A673 (cell line): ENCODE measurements at regions not wholly inside any gene's neighbourhood (a gene's known extent, or its start where the extent isn't known, plus 50 kb on each side); places are given as distances from the start of the nearest gene placed in this dataset.

Source experiments
- BruUV-seq: library from RNA; stranded (reverse); fragments of 400-500 nt; replicated peaks from 2 replicates; lab custom pipeline; 2021; lab: Mats Ljungman, UMichigan
- CTCF ChIA-PET: fragments of 300-600 bp; sonication (Branson Sonifier 250); formaldehyde crosslinking; loops from one replicate; lab custom pipeline; 2022; ENCODE audit warnings: antibody characterized with exemption; lab: Charles Lee
- POLR2A ChIA-PET: fragments of 300-600 bp; sonication (Branson Sonifier 250); formaldehyde crosslinking; loops from one replicate; lab custom pipeline; 2022; ENCODE audit warnings: antibody characterized with exemption; ENCODE audit not compliant: low non-redundant PET; lab: Charles Lee
- DNase-seq: peaks from one replicate; pipeline ENCODE4 v3.0.0-alpha.2; 2015; ENCODE audit warnings: low spot score
- H3K27ac ChIP-seq: fragments of 200-600 bp; sonication (generic); 2 replicates; pipeline ENCODE4 v1.5.1; 2016; ENCODE audit warnings: mixed run types, low read depth, mild to moderate bottlenecking, mixed read lengths, antibody characterized with exemption, low read length; ENCODE audit not compliant: poor library complexity, severe bottlenecking
- H3K27me3 ChIP-seq: fragments of 200-600 bp; sonication (generic); replicated peaks from 2 replicates; pipeline ENCODE4 v1.6.1; 2017; ENCODE audit warnings: mixed run types, low read depth, mild to moderate bottlenecking, mixed read lengths, antibody characterized with exemption, low read length; ENCODE audit not compliant: insufficient read depth, poor library complexity
- H3K36me3 ChIP-seq: fragments of 200-600 bp; sonication (generic); 2 replicates; pipeline ENCODE4 v1.6.1; 2016; ENCODE audit warnings: mixed run types, mild to moderate bottlenecking, mixed read lengths, antibody characterized with exemption, low read length; ENCODE audit not compliant: insufficient read depth, poor library complexity, severe bottlenecking
- H3K4me1 ChIP-seq: fragments of 200-600 bp; sonication (generic); 2 replicates; pipeline ENCODE4 v1.6.1; 2017; ENCODE audit warnings: mixed run types, mild to moderate bottlenecking, mixed read lengths, antibody characterized with exemption, low read length; ENCODE audit not compliant: insufficient read depth, poor library complexity, severe bottlenecking
- H3K4me3 ChIP-seq: fragments of 200-600 bp; sonication (generic); 2 replicates; pipeline ENCODE4 v1.5.1; 2016; ENCODE audit warnings: low read depth, mixed run types, mild to moderate bottlenecking, mixed read lengths, low read length; ENCODE audit not compliant: poor library complexity, severe bottlenecking
- H3K9me3 ChIP-seq: fragments of 200-600 bp; sonication (generic); 2 replicates; pipeline ENCODE4 v1.6.1; 2016; ENCODE audit warnings: mixed run types, low read depth, mild to moderate bottlenecking, mixed read lengths, antibody characterized with exemption, low read length; ENCODE audit not compliant: poor library complexity, severe bottlenecking
- CTCF ChIP-seq: fragments of 300-800, 200-600 bp; sonication (generic); conservative IDR thresholded peaks from 2 replicates; pipeline ENCODE4 v1.5.1; 2017; ENCODE audit warnings: low read depth, mild to moderate bottlenecking, antibody characterized with exemption, low read length, moderate library complexity, mixed read lengths
- EZH2 ChIP-seq: fragments of 200-600 bp; sonication (generic); IDR thresholded peaks from 2 replicates; pipeline ENCODE4 v1.6.1; 2017; ENCODE audit warnings: borderline replicate concordance, low read depth, mild to moderate bottlenecking, mixed read lengths, antibody characterized with exemption, low read length; ENCODE audit not compliant: poor library complexity, severe bottlenecking
- intact Hi-C: fragments of 100-400 bp; cut with micrococcal nuclease; formaldehyde crosslinking; loops from one replicate; pipeline ENCODE4 v1.10.0; 2022; ENCODE audit not compliant: unreplicated experiment

GRCh38 chr3:160174621-160175020, 50.6 kb upstream of the C3orf80 start:
- H3K27ac ChIP-seq, result no peak overlapping the region
- ChIA-PET POLR2A (no interaction called here), CTCF (no interaction called here)
- no peak for TF ChIP-seq CTCF
- TF ChIP-seq EZH2, result no peak
- BruUV-seq, result no TSS peak
- H3K4me1 ChIP-seq, result peaks cover under 1% of the 10 kb centered on the region
- no peak overlapping the region for H3K4me3 ChIP-seq
- H3K9me3 ChIP-seq, result no peaks in the 10 kb centered on the region
- no peaks in the 10 kb centered on the region for H3K36me3 ChIP-seq
- no peak for DNase-seq
- no peaks in the 10 kb centered on the region for H3K27me3 ChIP-seq
- intact Hi-C loops, result no loop called here
